Body of pancreas (tissue), 4 donors: ENCODE measurements at regions not wholly inside any gene's neighbourhood (a gene's known extent, or its start where the extent isn't known, plus 50 kb on each side); places are given as distances from the start of the nearest gene placed in this dataset.

Experiments
- ATAC-seq: fragments of 150-250 bp; one replicate; pipeline ENCODE4 v1.9.1; 2016
- DNase-seq, 4 donors: peaks; one replicate each; pipeline ENCODE4 v3.0.0-alpha.2; 2019
- H3K27ac ChIP-seq, 4 donors: fragments of 200-600 bp; sonication (generic); 1 replicate in 3 of 4; 2 replicates in 1 of 4; pipeline versions ENCODE4 v1.5.1 to v1.6.1; 2016 to 2019; ENCODE audit warnings: mild to moderate bottlenecking in 1 of 4, mixed read lengths in 1 of 4, moderate library complexity in 1 of 4
- H3K27me3 ChIP-seq, 2 donors: fragments of 200-600 bp; sonication (generic); one replicate each; pipeline ENCODE4 v1.6.0; 2016; ENCODE audit warnings: mild to moderate bottlenecking in 1 of 2
- H3K36me3 ChIP-seq, 2 donors: fragments of 200-600 bp; sonication (generic); replicated peaks in 1 of 2; 2 replicates each; pipeline ENCODE4 v1.5.1; 2016; ENCODE audit warnings: low read depth in 2 of 2; ENCODE audit not compliant: insufficient read depth in 1 of 2
- H3K4me1 ChIP-seq: fragments of 200-600 bp; sonication (generic); one replicate; pipeline ENCODE4 v1.6.0; 2016
- H3K4me3 ChIP-seq, 2 donors: fragments of 200-600 bp; sonication (generic); 1 replicate in 1 of 2; 2 replicates in 1 of 2; pipeline ENCODE4 v1.5.1; 2016 to 2019
- H3K9me3 ChIP-seq, 3 donors: fragments of 200-600 bp; sonication (generic); 1 replicate in 2 of 3; 2 replicates in 1 of 3; pipeline ENCODE4 v1.5.1; 2016
- CTCF ChIP-seq, 7 experiments: fragments of 450-650 bp in 4 of 7; fragments of 200-600 bp in 3 of 7; sonication (generic) in 3 of 7; IDR thresholded peaks; one replicate each; pipeline ENCODE4 v1.5.1; 2016 to 2019; ENCODE audit warnings: antibody characterized with exemption in 7 of 7
- POLR2A ChIP-seq, 3 donors: fragments of 450-650 bp; IDR thresholded peaks; one replicate each; pipeline ENCODE4 v1.6.1; 2016; ENCODE audit warnings: antibody characterized with exemption in 3 of 3, mild to moderate bottlenecking in 2 of 3
- WGBS, 2 donors: methylation state at CpG; one replicate each; pipeline ENCODE4 v1.1.5; 2017; 5-methylcytosine and 5-hydroxymethylcytosine counted together
- intact Hi-C: fragments of 100-400 bp; cut with DNase I; formaldehyde crosslinking; loops from one replicate; pipeline ENCODE4 v1.15.1; 2023

- TF ChIP-seq CTCF (IDR thresholded peaks at IDR 0.05) (no peak), POLR2A (IDR thresholded peaks at IDR 0.05) (no peak)
- no peaks in the 10 kb centered on the region for H3K36me3 ChIP-seq
- 37 to 41% methylated on average over 2 of the region's 2 CpGs for WGBS, 2 donors
- no peak overlapping the region for H3K4me3 ChIP-seq
- no peak overlapping the region for H3K27ac ChIP-seq
- no peaks in the 10 kb centered on the region for H3K4me1 ChIP-seq
- intact Hi-C loops: no loop called here
- DNase-seq: no peak
- ATAC-seq: no peak
- H3K9me3 ChIP-seq: no peaks in the 10 kb centered on the region
- peaks cover 0 to 5% of the 10 kb centered on the region in 2 donors for H3K27me3 ChIP-seq
Observed at GRCh38 chr20:59431014-59431413, 130.6 kb downstream of the EDN3 start.

- DNase-seq (no peak), ATAC-seq (no peak)
- intact Hi-C loops: no loop called here
- WGBS, 2 donors: 65 to 67% methylated on average over 2 of the region's 2 CpGs
- Histone ChIP-seq H3K4me3 (no peak overlapping the region), H3K36me3 (no peaks in the 10 kb centered on the region), H3K4me1 (no peaks in the 10 kb centered on the region), H3K9me3 (no peaks in the 10 kb centered on the region), H3K27me3 (peaks cover 0 to 5% of the 10 kb centered on the region in 2 donors), H3K27ac (no peak overlapping the region)
- TF ChIP-seq POLR2A (IDR thresholded peaks at IDR 0.05) (no peak), CTCF (IDR thresholded peaks at IDR 0.05) (no peak)
Observed at GRCh38 chr20:59434960-59435359, 134.5 kb downstream of the EDN3 start.

DNA sequence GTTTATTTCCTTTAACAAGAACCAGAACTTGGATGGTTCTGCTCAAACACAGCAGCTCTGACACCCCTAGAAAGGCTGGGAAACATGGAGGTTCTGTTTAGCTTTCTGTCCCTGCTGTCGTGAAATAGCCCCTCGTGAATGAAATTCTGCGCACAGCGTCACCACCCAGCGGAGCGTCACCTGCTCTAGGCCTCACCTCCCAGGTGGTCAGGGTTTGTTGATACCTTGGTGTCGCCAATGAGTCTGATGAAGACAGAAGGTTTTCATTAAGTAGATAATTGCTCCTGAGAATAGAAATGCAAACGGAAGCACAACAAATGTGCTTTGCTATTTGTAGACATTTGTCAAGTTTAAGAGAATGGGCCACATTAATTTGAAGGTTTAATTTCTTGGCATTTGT, 135.1 kb downstream of the EDN3 start:
- ATAC-seq (no peak), DNase-seq (peak in 1 of 4 donors; percentile 15)
- 71 to 72% methylated on average over 8 of the region's 8 CpGs for WGBS, 2 donors
- H3K36me3 ChIP-seq: no peaks in the 10 kb centered on the region
- no peak overlapping the region for H3K4me3 ChIP-seq
- H3K27ac ChIP-seq: no peak overlapping the region
- TF ChIP-seq CTCF (IDR thresholded peaks at IDR 0.05) (no peak), POLR2A (IDR thresholded peaks at IDR 0.05) (no peak)
- intact Hi-C loops: no loop called here
- H3K4me1 ChIP-seq: no peaks in the 10 kb centered on the region
- H3K27me3 ChIP-seq: peaks cover 0 to 5% of the 10 kb centered on the region in 2 donors
- no peaks in the 10 kb centered on the region for H3K9me3 ChIP-seq

GRCh38 chr20:59437601-59438031, 137.2 kb downstream of the EDN3 start:
- no peak for DNase-seq
- TF ChIP-seq CTCF (IDR thresholded peaks at IDR 0.05) (no peak), POLR2A (IDR thresholded peaks at IDR 0.05) (no peak)
- 72 to 77% methylated on average over 13 of the region's 13 CpGs for WGBS, 2 donors
- Histone ChIP-seq H3K27ac (no peak overlapping the region), H3K9me3 (no peaks in the 10 kb centered on the region), H3K36me3 (no peaks in the 10 kb centered on the region), H3K27me3 (no peaks in the 10 kb centered on the region), H3K4me1 (no peaks in the 10 kb centered on the region), H3K4me3 (no peak overlapping the region)
- intact Hi-C loops: no loop called here
- ATAC-seq: no peak

DNA sequence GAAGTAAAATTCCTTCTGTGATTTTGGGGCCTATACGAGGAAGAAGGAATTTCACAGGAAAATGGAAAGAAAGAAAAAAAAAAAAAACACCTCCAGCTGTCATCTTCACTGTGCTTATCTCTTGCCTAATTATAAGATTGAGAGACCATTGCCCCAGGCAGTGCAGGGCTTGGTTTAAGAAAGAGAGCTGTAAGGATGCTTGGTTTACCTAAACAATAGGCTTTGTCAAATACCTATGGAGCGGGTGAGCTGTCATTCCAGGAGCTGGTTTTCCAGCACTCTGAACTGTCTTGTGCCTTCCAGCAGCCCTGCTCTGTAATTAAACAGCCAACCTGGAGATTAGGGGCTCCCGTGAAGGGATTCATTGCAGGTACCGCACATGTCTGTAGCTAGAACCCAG, 137.8 kb downstream of the EDN3 start:
- no peak for DNase-seq
- ATAC-seq: no peak
- H3K27me3 ChIP-seq: no peaks in the 10 kb centered on the region
- no peaks in the 10 kb centered on the region for H3K4me1 ChIP-seq
- H3K4me3 ChIP-seq: no peak overlapping the region
- 87 to 89% methylated on average over 4 of the region's 4 CpGs for WGBS, 2 donors
- intact Hi-C loops: no loop called here
- H3K36me3 ChIP-seq: no peaks in the 10 kb centered on the region
- TF ChIP-seq POLR2A (IDR thresholded peaks at IDR 0.05) (no peak), CTCF (IDR thresholded peaks at IDR 0.05) (no peak)
- no peak overlapping the region for H3K27ac ChIP-seq
- no peaks in the 10 kb centered on the region for H3K9me3 ChIP-seq
